DMS153 (cell line): ENCODE measurements at regions not wholly inside any gene's neighbourhood (a gene's known extent, or its start where the extent isn't known, plus 50 kb on each side); places are given as distances from the start of the nearest gene placed in this dataset.
"Not testable (repeated sequence)": the region's sequence is repeated elsewhere in the genome, so short reads cannot be mapped to it uniquely, and the experiment has no call there.

Source experiments
- DNase-seq: peaks from one replicate; lab custom pipeline; 2025; lab: John Stamatoyannopoulos, UW

DNA sequence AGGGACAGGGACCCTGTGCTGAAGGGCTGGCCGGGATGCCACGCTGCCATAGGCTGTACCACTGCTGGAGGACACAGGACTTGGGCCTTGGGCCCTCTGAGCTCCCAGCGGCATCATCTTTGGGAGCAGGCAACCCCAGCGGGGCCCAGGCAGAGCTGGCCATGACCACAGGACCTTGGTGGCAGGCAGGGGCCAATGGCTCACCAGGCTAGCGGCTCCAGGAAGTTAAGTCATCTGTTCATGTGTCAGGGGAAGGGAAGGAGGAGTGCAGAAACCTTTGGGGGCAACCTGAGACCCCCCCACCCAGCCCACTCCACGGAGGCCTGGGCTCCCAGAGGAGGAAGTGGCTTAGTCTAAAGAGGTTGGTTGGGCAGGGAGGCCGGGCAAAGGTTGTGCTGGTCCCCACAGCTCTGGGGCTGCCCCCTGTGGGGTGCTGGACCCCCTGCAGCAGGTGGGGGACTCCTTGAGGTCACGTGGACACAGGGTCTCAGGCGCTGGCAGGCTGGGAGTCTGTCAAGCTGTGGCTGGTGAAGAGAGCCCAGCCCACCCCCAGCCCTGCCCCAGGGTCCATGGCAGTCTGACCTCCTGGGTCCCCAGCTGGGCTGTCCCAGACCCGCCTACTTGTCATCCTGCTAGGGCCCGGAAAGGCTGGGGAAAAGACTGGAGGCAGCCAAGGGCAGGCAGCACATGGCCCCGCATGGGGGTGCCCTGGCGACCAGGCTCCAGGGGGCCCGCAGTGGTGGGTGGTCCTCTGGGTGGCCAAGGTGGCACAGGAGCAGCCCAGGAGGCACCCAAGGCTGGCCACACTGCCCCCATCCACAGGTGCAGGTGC, 184.3 kb downstream of the IGLL1 start:
- DNase-seq = no peak

DNA sequence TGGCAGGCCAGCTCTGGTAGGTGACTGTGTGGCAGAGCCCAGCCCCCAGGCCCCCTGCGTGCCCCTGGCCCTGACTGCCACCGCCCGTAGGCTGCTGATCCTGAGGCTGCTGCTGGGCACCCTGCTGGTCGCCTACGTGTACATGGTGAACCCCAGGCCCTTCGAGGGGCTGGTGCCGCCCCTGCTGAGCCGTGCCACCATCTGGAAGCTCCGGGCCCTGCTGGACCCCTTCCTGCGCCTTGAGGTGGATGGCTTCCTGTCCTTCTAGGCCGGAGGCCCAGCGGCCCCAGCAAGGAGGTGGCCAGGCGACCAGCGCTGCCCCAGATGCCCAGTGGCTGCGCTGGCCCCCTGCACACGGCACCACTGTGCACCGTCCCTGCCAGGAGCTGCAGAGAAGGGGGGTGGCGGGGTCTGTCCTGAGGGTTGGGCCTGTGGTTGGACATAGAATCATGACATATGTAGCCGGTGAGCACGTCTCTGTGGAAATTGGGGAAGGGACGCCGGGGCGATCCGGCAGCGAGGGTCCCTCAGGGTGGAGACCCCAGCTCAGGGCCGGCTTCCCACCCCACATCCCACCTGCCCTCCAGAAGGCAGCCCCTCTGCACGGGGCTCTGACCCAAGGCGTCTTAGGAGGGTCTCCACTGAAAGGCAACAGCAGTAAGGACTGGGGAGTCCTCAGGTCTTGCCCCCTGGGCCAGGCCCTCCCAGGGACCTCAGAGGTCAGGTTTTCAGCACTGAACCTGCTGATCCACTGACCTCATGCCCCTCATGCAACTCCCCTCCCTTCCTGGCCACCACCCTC, 185.4 kb downstream of the IGLL1 start:
- DNase-seq = no peak

- DNase-seq = no peak
These were observed 186.3 kb downstream of the IGLL1 start for GRCh38 chr22:23393721-23394320.

DNA sequence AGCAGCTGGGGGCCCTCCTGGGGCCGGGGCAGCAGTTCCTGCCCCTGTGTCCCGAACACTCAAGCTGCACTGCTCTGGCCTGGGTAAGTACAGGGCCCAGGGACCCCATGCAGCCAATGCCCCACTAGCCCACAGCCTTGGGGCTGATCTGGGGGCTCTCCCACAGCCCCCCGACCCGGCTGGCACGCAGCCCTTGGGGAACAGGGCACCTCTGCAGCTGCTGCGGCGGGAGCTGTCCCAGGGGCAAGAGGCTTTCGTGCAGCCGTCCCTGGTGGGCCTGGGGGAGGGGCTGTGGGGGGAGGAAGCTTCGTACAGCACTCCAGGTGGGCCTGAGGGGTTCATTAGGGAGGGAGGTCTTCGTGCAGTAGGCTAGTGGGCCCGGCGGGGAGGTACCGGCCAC, 186.9 kb downstream of the IGLL1 start:
- not testable (repeated sequence) for DNase-seq

DNA sequence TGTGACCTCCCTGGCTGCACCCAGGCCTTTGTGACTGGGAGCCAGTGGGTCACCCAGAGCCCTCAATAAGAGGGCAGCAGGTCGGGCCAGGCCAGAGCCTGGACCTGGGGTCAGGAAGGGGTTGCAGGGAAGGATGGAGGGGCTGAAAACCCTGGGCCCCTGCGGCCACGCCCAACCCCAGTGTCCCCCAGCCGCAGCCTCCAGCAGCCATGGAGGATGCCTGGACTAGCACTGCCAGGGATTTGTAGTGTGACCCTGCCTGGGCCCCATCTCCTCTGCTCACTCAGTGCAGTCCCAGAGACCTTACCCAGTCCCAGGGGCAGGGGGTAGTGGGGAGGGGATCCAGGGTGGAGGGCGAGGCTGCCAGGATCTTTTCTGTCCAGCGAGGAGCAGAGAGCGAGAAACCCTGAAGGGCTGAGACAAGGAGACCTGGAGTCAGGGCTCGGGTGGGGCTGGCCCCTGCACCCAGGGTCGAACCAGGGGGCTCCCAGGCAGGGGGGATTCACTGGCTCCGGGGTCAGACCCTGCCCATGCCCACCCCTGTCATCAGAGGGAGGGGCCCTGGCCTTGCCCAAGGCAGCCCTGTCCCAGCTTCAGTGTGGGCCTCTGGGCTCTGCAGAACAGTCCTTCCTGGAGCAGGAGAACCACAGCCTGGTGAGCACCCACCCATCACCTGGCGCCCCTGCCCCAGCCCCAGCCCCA, 187.5 kb downstream of the IGLL1 start:
- DNase-seq = no peak

DNA sequence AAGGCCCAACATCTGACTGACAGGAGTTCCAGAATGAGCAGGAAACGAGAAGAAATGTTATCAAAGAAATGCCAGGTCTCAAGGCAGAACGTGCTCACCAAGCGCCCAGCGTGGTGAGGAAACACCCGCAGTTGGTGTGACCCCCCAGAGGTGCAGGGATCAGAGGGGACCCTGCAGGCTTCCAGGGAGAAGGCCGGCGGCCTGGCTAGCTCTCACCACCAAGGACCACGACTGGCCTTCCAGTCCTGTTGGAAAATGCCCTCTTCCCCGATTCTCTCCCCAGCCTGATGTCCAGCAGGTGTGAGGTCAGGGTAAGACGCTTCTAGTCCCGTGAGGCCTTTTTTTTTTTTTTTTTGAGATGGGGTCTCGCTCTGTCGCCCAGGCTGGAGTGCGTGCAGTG, 189.1 kb downstream of the IGLL1 start:
- DNase-seq = no peak

DNA sequence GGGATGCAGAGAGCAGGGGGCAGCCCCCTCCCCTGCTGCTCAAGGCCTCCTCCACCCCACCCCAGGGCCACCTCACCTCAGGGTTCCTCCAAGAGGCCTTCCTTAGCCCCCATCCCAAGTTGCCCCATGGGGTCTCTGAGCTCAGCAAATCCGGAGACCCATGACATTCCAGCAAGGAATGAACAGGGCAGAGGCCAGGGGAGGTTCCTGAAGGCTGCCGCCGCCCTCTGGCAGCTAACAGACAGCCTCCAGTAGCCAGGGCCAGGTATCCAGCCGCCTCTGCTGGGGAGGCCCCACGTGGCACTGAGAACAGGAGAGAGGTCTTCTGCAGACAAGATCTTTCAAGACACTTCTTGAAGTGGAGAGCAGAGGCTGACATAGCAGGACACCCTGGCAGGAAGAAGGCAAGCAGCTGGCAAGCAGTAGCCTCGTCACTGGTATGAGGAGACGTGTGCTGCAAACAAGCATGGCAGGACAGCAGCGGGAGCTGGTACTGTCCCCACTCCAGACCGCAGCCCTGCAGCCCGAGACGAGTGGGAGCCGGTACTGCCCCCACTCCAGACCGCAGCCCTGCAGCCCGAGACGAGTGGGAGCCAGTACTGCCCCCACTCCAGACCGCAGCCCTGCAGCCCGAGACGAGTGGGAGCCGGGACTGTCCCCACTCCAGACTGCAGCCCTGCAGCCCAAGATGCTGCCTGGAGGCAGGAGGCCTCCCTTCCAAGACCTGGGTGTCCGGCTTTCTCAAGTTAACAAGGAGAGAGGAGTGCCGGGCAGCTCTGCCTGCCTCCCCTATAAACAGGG, 190.6 kb downstream of the IGLL1 start:
- DNase-seq = no peak

GRCh38 chr22:23388517-23388890, 191.6 kb downstream of the IGLL1 start:
- DNase-seq = no peak

- no peak for DNase-seq
These were observed 192.1 kb downstream of the IGLL1 start for GRCh38 chr22:23387827-23388516.

DNA sequence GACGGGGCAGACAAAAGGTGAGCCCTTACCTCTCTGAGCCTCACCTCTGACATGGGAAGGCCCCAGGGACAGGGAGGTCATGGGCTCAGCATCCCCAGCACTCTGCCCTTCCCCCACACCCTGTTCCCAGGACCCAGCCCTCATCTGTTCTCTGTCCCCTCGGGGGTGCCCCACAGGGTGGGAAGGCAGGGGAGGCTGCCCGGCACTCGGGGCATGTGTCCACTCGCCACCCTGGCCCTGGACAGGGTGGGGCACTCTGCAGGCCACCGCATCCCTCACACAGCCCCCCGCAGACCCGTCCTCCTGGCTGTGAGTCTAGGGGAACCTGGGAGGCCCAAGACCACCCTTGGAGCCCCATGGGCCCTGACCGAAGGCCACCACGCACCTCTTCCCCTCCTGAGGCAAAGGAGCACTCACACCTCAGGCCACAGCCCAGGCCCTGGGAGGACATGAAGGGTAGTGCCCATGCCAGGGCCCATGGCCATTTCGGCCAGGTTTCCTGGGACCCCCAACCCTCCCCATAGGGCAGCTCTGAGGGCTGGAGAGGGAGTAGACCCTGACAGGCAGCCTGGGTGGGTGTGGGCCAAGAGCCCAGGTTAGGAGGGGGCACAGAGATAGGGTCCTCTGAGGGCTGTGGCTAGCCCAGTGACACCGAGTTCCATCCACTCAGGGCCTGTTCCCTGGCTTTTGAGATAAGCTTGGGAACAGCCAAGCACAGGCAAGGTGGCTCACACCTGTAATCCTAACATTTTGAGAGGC, 193.1 kb downstream of the IGLL1 start:
- no peak for DNase-seq

DNA sequence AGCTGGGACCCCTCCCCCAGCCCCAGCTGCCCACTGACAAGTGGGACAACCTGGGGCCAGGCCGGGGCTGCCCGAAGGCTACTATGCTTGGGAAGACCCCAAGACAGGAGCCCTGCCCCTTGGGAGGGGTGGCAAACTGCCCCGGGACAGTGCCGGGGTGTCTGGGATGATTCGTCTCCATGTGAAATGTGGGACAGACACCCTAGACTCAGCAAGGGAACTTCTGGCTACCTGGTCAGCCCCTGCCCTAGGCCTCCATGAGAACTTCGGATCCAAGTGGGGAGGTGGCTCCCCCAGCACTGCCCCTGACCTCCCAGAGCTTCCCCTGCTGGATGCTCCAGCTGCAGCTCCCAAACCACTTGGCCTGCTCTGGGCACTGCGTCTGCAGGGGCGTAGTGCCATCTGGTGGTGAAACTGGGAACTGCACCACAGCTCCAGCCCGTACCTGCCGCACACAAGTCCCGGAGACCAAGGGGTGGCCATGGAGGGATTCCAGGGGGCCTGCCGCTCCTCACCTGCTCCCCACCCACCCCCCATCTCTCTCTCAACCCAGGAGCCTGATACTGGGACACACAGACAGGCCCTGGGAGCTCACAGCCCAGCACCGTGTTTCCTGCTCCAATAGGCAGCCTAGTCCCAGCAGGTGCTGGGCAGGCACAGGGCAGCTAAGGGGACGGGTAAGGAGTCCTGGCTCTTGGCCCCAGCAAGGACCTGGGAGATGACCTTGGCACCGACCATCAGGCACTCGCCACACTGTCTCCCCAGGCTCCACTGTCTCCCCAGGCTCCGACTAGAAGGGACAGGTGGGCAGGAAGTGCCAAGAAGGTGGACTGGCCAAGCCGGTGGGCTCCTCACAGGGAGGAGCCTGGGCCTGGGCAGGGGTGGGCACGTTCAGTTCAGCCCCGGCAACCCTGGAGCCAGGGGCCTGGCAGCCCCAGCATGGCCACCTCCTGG, 194.1 kb downstream of the IGLL1 start:
- peak; percentile 39 for DNase-seq

DNA sequence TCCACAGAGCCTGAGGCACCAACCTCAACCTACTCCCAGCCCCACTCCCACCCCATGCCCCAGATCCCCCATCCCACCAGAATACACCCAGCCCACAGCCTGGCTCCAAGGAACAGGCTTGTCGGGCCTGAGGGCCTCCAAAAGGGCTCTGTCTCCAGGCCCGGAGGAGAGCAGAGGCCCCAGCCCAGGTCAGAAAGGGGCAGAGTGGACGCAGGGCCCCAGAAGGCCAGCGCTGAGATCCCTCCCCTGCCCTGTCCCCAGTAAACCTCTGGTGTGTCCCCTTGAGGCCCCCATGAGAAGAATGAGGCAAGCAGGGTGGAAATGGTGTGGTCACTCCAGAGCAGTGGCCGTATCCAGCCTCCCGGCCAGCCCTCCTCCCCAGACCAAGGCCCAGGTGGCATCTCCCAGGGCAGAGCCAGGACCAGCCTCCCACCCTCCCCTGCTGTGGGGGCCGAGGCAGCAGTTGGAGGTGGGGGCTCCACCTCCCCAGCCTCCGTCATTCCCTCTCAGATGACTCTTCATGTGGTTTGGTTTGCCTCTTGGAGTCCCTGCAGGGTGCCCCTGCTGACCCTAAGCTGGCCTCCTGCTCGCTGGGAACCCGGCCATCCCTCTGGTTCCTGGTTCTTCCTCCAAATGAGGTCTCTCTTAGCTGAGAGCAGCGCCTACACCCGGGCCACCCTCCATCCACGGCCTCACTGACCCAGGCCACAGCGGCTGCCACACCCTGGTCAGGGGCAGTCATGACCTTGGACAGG, 195.0 kb downstream of the IGLL1 start:
- no peak for DNase-seq

GRCh38 chr22:23384431-23384830, 195.7 kb downstream of the IGLL1 start:
- no peak for DNase-seq

DNA sequence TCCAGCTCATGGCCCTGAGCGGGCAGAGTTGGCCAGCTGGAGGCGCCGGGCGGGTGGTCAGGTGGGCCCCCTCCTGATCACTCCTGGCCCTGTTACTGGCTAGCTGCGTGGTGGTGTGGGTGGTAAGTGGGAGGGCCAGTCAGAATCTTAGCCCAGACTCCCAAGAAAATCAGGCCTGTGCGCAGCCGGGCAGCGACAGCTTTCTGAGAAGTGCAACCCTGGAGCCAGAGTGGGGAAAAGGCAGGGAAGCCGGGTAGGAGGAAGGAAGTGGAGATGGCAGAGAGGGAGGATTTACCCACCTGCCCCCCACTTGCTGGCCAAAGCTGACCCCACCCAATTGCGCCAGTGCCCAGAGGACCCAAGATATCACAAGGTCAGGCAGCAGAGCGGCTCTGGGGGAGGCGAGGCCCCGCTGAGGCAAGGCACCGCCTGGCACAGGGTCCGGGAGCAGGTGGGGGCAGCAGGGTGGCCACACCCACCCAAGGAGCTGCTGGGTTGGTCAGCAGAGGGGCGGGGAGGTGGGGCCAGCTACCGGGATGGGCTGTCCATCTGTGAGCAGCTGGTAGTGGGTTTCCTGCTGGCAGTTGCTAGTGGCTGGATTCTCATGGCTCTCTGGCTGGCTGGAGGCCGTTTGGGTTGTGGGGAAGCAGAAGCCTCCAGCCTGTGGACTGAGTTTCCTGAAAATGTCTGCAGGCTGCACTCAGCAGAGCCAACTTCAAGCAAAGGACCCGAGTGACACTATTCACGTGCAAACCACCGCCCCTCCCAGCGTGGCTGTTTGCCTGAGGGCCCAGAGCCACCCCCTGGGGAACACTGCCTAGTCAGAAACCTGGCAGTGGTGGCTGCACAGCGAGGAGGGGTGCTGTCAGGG, 196.4 kb downstream of the IGLL1 start:
- DNase-seq = peak; percentile 13

DNA sequence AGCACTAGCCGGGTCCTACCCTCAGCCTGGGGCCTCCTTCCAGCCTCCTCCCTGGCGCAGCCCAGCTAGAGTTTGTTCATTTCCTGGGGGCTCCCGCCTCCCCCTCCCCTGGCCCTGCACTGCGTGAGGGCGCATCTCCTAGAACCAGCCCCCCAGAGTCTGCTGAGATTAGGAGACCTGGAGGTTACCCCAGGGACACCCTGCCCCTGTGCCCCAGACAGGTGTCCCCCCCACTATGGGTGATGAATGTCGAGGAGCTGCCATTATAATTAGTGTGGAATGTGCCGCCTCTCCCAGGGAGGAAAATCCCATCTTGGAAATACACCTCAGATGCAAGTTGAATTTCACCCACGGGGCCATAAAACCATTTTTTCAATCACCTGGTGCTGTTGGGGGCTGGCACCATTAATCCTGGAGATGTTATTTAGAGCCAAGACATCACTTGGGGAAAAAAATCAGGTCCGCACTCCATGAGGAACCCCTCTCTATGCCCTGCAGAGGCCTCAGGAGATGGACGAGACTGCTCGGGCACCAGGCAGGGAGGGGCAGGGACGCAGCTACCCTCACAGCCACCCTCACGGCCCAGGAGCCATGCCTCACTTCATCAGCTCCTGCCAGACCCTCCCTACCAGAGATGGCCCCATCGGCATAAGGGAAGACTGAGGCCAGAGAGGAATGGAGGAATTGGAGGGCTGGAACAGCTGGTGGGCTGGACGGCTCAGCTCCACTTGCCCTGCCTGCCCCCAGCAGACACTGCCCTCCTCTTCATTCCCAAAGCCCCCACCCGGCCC, 197.5 kb downstream of the IGLL1 start:
- DNase-seq = no peak

DNA sequence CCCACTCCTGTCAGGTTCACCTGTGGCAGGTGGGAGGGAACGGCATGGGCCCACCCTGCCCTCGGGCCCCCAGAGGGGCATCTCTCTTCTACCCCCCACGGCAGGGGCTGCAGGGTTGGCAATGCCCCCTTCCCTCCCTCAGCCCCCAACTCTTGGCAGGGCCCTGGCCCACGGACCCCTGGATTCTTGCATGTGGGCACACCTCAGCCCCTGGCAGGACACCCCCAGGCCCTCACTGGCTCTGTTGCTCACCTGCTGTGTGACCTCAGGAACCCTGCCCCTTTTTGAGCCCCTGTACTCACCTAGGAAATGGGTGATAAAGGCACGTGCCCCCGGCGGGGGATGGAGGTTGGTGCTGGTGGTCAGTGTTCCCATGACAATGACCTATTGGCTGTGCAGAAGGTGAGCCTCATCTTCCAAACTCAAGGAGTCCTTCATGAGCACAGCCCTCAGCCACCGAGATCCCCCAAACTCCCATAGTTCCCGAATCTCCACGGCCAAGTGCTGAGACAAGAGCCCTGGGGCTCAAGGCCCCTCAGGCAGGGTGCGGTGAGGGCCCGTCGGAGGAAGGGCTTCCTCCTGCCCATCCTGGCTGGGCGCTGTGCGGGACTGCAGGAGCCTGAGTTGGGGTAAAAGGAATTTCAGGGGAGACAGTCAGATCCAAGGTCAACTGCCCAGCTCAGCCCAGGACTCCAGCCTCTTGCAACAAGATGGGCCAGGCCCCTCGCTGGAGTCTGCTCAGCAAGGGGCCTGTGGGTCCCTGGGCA, 198.2 kb downstream of the IGLL1 start:
- DNase-seq = no peak
